ENCODE measurements at regions not wholly inside any gene's neighbourhood (a gene's known extent, or its start where the extent isn't known, plus 50 kb on each side); places are given as distances from the start of the nearest gene placed in this dataset.

DNA sequence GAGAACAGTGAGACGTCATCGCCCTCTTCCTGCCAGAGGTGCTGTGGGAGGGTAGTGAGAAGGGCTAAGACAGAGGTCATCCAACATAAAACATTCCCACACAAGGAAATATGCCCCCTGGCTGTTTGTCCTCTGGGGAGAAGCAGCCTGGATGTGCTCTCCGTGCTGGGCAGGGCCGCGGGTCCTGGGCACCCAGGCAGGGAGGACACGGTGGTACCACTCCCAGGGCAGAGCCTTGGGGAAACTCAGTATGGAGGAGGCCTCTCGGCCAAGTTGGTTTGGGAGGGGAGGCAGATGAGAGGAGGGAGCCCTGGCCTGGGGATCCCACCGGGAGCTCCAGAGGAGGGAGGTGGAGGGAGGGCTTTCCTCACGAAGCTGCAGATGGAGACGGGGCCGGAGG lies 129.4 kb downstream of the GLRX3 start:
- Histone ChIP-seq H2BK20ac (ENCODE audit: low read depth, low read length, poor library complexity, severe bottlenecking) (no peak overlapping the region), H3K4ac (ENCODE audit: low read depth, low read length) (no peak overlapping the region), H3K56ac (ENCODE audit: insufficient read length, low read depth, low read length) (no peak overlapping the region), H2BK12ac (ENCODE audit: insufficient read length, low read depth, low read length) (no peak overlapping the region), H4K20me1 (ENCODE audit: control insufficient read depth, insufficient read depth, insufficient read length) (no peaks in the 10 kb centered on the region), H3K79me1 (ENCODE audit: insufficient read depth, low read depth, low read length, poor library complexity, severe bottlenecking) (no peaks in the 10 kb centered on the region), H2AK5ac (ENCODE audit: insufficient read length, low read length) (no peak overlapping the region), H3K9me3 (ENCODE audit: control insufficient read depth, low read depth, low read length) (peaks cover 32% of the 10 kb centered on the region), H2AFZ (ENCODE audit: low read length) (no peak overlapping the region), H3K9ac (ENCODE audit: extremely low read depth, insufficient read length, low read length) (no peak overlapping the region), H3K27ac (ENCODE audit: insufficient read length, low read depth, low read length) (no peak overlapping the region), H4K91ac (ENCODE audit: insufficient read length, low read depth, low read length) (no peak overlapping the region), H3K4me1 (ENCODE audit: insufficient read depth, low read length) (no peaks in the 10 kb centered on the region), H3K18ac (ENCODE audit: insufficient read length, low read depth, low read length) (no peak overlapping the region), H3K79me2 (ENCODE audit: insufficient read depth, low read length) (no peaks in the 10 kb centered on the region), H2BK120ac (ENCODE audit: low read depth, low read length, poor library complexity, severe bottlenecking) (no peak overlapping the region), H4K5ac (ENCODE audit: insufficient read length, low read depth, low read length) (no peak overlapping the region), H3K23ac (ENCODE audit: insufficient read length, low read depth, low read length) (no peak overlapping the region), H3K23me2 (ENCODE audit: insufficient read length, low read depth, low read length, poor library complexity, severe bottlenecking) (peaks cover 2% of the 10 kb centered on the region), H3K14ac (ENCODE audit: insufficient read depth, low read length) (no peak overlapping the region), H4K8ac (replicated peaks; ENCODE audit: insufficient read length, low read depth, low read length) (no peak overlapping the region), H2BK5ac (ENCODE audit: insufficient read length, low read length) (no peak overlapping the region), H2BK15ac (ENCODE audit: low read depth, low read length) (no peak overlapping the region), H3K4me2 (ENCODE audit: insufficient read depth, insufficient read length, low read length) (no peak overlapping the region), H3K27me3 (ENCODE audit: insufficient read depth, low read length) (no peaks in the 10 kb centered on the region), H3T11ph (ENCODE audit: low read length) (no peak overlapping the region)
- Mint-ChIP-seq H3K36me3 (ENCODE audit: insufficient read depth in 1 of 3, low read depth in 3 of 3) (peaks cover 7 to 16% (median 14%) of the 10 kb centered on the region in 3 experiments; a peak in 6 of 7 replicates), H3K4me3 (no peak overlapping the region), H3K4me1 (no peaks in the 10 kb centered on the region), H3K27ac (peak overlapping the region in 1 of 3 experiments; percentile 66; a peak in 1 of 7 replicates), H3K27me3 (ENCODE audit: low read depth) (peaks cover 8% of the 10 kb centered on the region), H3K9me3 (peaks cover 68 to 87% of the 10 kb centered on the region in 2 experiments)
- DNase-seq, result no peak
- TF ChIP-seq, protein P1, sequence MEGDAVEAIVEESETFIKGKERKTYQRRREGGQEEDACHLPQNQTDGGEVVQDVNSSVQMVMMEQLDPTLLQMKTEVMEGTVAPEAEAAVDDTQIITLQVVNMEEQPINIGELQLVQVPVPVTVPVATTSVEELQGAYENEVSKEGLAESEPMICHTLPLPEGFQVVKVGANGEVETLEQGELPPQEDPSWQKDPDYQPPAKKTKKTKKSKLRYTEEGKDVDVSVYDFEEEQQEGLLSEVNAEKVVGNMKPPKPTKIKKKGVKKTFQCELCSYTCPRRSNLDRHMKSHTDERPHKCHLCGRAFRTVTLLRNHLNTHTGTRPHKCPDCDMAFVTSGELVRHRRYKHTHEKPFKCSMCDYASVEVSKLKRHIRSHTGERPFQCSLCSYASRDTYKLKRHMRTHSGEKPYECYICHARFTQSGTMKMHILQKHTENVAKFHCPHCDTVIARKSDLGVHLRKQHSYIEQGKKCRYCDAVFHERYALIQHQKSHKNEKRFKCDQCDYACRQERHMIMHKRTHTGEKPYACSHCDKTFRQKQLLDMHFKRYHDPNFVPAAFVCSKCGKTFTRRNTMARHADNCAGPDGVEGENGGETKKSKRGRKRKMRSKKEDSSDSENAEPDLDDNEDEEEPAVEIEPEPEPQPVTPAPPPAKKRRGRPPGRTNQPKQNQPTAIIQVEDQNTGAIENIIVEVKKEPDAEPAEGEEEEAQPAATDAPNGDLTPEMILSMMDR (conservative IDR thresholded peaks at IDR 0.05), result no peak
- WGBS (ENCODE audit: extremely low coverage, insufficient read length, low lambda C conversion rate), result no CpG with 5 or more reads among the region's 11 CpGs

All from H9 (cell line).